SK-N-SH treated with all-trans-retinoic acid at 6 μM for 48 hours (cell line): ENCODE measurements at regions not wholly inside any gene's neighbourhood (a gene's known extent, or its start where the extent isn't known, plus 50 kb on each side); places are given as distances from the start of the nearest gene placed in this dataset.

Source experiments
- SNAI2 ChIP-seq: fragments of 250-450 bp; sonication (Bioruptor Pico); IDR thresholded peaks from 2 replicates; pipeline ENCODE4 v1.5.0; 2020; ENCODE audit warnings: mild to moderate bottlenecking, moderate library complexity
- TCF4 ChIP-seq: fragments of 250-450 bp; sonication (Bioruptor Pico); IDR thresholded peaks from 2 replicates; pipeline ENCODE4 v1.8.0; 2021; ENCODE audit warnings: mild to moderate bottlenecking, moderate library complexity, borderline replicate concordance

DNA sequence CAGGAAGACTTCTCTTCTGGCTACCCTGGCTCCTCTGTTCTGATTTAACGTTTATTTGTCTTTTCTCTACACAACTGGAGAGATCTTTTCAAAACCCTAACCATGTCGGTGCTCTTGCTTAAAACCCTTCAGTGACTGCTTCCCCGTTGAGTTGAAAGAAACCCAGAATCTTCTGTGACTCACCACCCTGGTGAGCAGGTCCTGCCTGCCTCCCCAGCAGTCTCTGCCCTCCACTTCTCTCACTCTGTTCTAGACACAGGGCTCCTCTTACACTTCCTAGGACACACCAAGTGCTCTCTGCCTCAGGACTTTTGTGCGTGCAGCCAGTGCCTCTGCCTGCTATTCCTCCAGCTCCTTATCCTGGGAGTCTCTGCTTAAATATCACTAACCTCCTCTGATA lies 131.4 kb downstream of the IER5 start:
- no peak for TF ChIP-seq TCF4 (CRISPR knock-in tag)
- TF ChIP-seq SNAI2 (CRISPR knock-in tag), result no peak
